GM12892 (cell line): ENCODE measurements at regions not wholly inside any gene's neighbourhood (a gene's known extent, or its start where the extent isn't known, plus 50 kb on each side); places are given as distances from the start of the nearest gene placed in this dataset.

Experiments used
- DNase-seq: peaks from one replicate; pipeline ENCODE4 v3.0.0; 2011; ENCODE audit not compliant: insufficient read length
- FAIRE-seq: peaks from 2 replicates; lab custom pipeline; 2011; peaks lifted over from hg19 to GRCh38; lab: Jason Lieb, UNC
- POLR2A ChIP-seq: IDR thresholded peaks from 2 replicates; pipeline ENCODE4 v1.6.1; 2011; ENCODE audit warnings: low read depth, low read length, control low read depth
- POLR2AphosphoS5 ChIP-seq: IDR thresholded peaks from 2 replicates; pipeline ENCODE4 v1.6.1; 2011; ENCODE audit warnings: low read depth, low read length, control low read depth
- TAF1 ChIP-seq: IDR thresholded peaks from 2 replicates; pipeline ENCODE4 v1.6.1; 2011; ENCODE audit warnings: low read depth, mild to moderate bottlenecking, control low read depth, low read length, borderline replicate concordance

- TF ChIP-seq POLR2A, result no peak
- no peak for TF ChIP-seq TAF1
- TF ChIP-seq POLR2AphosphoS5, result no peak
- DNase-seq (no peak), FAIRE-seq (no peak)
Observed at GRCh38 chr15:98221144-98221543, 260.6 kb downstream of the ARRDC4 start.

- DNase-seq (no peak), FAIRE-seq (no peak)
- no peak for TF ChIP-seq POLR2A
Observed at GRCh38 chr15:98221577-98221976, 261.1 kb downstream of the ARRDC4 start.

GRCh38 chr15:98226149-98226548 is 265.6 kb downstream of the ARRDC4 start:
- DNase-seq, result no peak
- FAIRE-seq, result no peak
- TF ChIP-seq TAF1 (no peak), POLR2AphosphoS5 (no peak), POLR2A (no peak)

- no peak for TF ChIP-seq POLR2A
- TF ChIP-seq POLR2AphosphoS5, result no peak
- TF ChIP-seq TAF1, result no peak
- DNase-seq (no peak), FAIRE-seq (no peak)
Observed at GRCh38 chr15:98226578-98226977, 266.1 kb downstream of the ARRDC4 start.

- FAIRE-seq, result no peak
- TF ChIP-seq POLR2A (no peak), TAF1 (no peak), POLR2AphosphoS5 (no peak)
- DNase-seq, result no peak
Observed at GRCh38 chr15:98228846-98229245, 268.3 kb downstream of the ARRDC4 start.

GRCh38 chr15:98230975-98231374 is 270.5 kb downstream of the ARRDC4 start:
- TF ChIP-seq POLR2A (no peak), TAF1 (no peak), POLR2AphosphoS5 (no peak)
- DNase-seq (no peak), FAIRE-seq (no peak)

GRCh38 chr15:98231696-98232440 is 271.4 kb downstream of the ARRDC4 start:
- FAIRE-seq (no peak), DNase-seq (no peak)
- TF ChIP-seq POLR2AphosphoS5 (no peak), POLR2A (no peak), TAF1 (no peak)

GRCh38 chr15:98232761-98233160 is 272.3 kb downstream of the ARRDC4 start:
- no peak for DNase-seq
- no peak for FAIRE-seq
- TF ChIP-seq POLR2A, result no peak
- TF ChIP-seq TAF1, result no peak
- TF ChIP-seq POLR2AphosphoS5, result no peak

- FAIRE-seq, result no peak
- TF ChIP-seq POLR2A (no peak), TAF1 (no peak), POLR2AphosphoS5 (no peak)
- no peak for DNase-seq
Observed at GRCh38 chr15:98233873-98234272, 273.4 kb downstream of the ARRDC4 start.

- FAIRE-seq, result no peak
- TF ChIP-seq TAF1, result no peak
- no peak for TF ChIP-seq POLR2A
- no peak for TF ChIP-seq POLR2AphosphoS5
- DNase-seq, result no peak
Observed at GRCh38 chr15:98240303-98240702, 279.8 kb downstream of the ARRDC4 start.

GRCh38 chr15:98241032-98241554 is 280.6 kb downstream of the ARRDC4 start:
- no peak for FAIRE-seq
- no peak for DNase-seq
- TF ChIP-seq POLR2AphosphoS5 (no peak), TAF1 (no peak), POLR2A (no peak)

- DNase-seq (no peak), FAIRE-seq (no peak)
- TF ChIP-seq POLR2AphosphoS5, result no peak
- TF ChIP-seq POLR2A, result no peak
- no peak for TF ChIP-seq TAF1
Observed at GRCh38 chr15:98257290-98257689, 296.8 kb downstream of the ARRDC4 start.
